ENCODE measurements at regions not wholly inside any gene's neighbourhood (a gene's known extent, or its start where the extent isn't known, plus 50 kb on each side); places are given as distances from the start of the nearest gene placed in this dataset.

- no peaks in the 10 kb centered on the region for H3K27me3 ChIP-seq
- DNase-seq (no peak), ATAC-seq (ENCODE audit: low FRiP score in 2 of 2) (no peak)
- WGBS, 2 donors: 81 to 84% methylated on average over 5 of the region's 5 CpGs
- TF ChIP-seq POLR2AphosphoS5 (IDR thresholded peaks at IDR 0.05) (no peak), POLR2A (IDR thresholded peaks at IDR 0.05) (no peak), CTCF (IDR thresholded peaks at IDR 0.05) (no peak), EP300 (IDR thresholded peaks at IDR 0.05) (no peak)
- H3K4me1 ChIP-seq: no peaks in the 10 kb centered on the region
- H3K9me3 ChIP-seq: no peaks in the 10 kb centered on the region
- no peaks in the 10 kb centered on the region for H3K36me3 ChIP-seq
- H3K4me3 ChIP-seq: no peak overlapping the region
- H3K27ac ChIP-seq: no peak overlapping the region
Measured at GRCh38 chr1:87786861-87787545, 458.3 kb downstream of the LMO4 start.

GRCh38 chr1:87787551-87787950, 458.9 kb downstream of the LMO4 start:
- no peak for ATAC-seq (ENCODE audit: low FRiP score in 2 of 2)
- WGBS, 2 donors: 35 to 49% methylated on average over 2 to 3 of the region's 3 CpGs
- Histone ChIP-seq H3K4me1 (no peaks in the 10 kb centered on the region), H3K4me3 (no peak overlapping the region), H3K27ac (no peak overlapping the region), H3K27me3 (no peaks in the 10 kb centered on the region), H3K36me3 (no peaks in the 10 kb centered on the region), H3K9me3 (no peaks in the 10 kb centered on the region)
- TF ChIP-seq EP300 (IDR thresholded peaks at IDR 0.05): no peak
- TF ChIP-seq CTCF (IDR thresholded peaks at IDR 0.05): no peak
- TF ChIP-seq POLR2A (IDR thresholded peaks at IDR 0.05): no peak
- TF ChIP-seq POLR2AphosphoS5 (IDR thresholded peaks at IDR 0.05): no peak
- DNase-seq: no peak

- Histone ChIP-seq H3K9me3 (no peaks in the 10 kb centered on the region), H3K36me3 (no peaks in the 10 kb centered on the region), H3K4me1 (peaks cover 0 to 4% (median 0%) of the 10 kb centered on the region in 4 donors), H3K27me3 (no peaks in the 10 kb centered on the region), H3K27ac (no peak overlapping the region), H3K4me3 (no peak overlapping the region)
- WGBS, 2 donors: 75 to 83% methylated on average over 2 of the region's 2 CpGs
- ATAC-seq (ENCODE audit: low FRiP score in 2 of 2): no peak
- no peak for DNase-seq
- no peak for TF ChIP-seq EP300 (IDR thresholded peaks at IDR 0.05)
Measured at GRCh38 chr1:87790756-87791155, 462.1 kb downstream of the LMO4 start.

- ATAC-seq (ENCODE audit: low FRiP score in 2 of 2): no peak
- no peaks in the 10 kb centered on the region for H3K9me3 ChIP-seq
- peaks cover 0 to 8% (median 0%) of the 10 kb centered on the region in 4 donors for H3K4me1 ChIP-seq
- TF ChIP-seq CTCF (IDR thresholded peaks at IDR 0.05) (no peak), POLR2AphosphoS5 (IDR thresholded peaks at IDR 0.05) (no peak), EP300 (IDR thresholded peaks at IDR 0.05) (no peak)
- H3K27ac ChIP-seq: no peak overlapping the region
- 68 to 74% methylated on average over 3 of the region's 3 CpGs for WGBS, 2 donors
- H3K27me3 ChIP-seq: no peaks in the 10 kb centered on the region
- H3K4me3 ChIP-seq: no peak overlapping the region
- H3K36me3 ChIP-seq: no peaks in the 10 kb centered on the region
- DNase-seq: no peak
Measured at GRCh38 chr1:87791931-87792740, 463.5 kb downstream of the LMO4 start.

- Histone ChIP-seq H3K4me3 (no peak overlapping the region), H3K9me3 (no peaks in the 10 kb centered on the region), H3K27me3 (no peaks in the 10 kb centered on the region), H3K4me1 (peaks cover 0 to 8% (median 0%) of the 10 kb centered on the region in 4 donors), H3K27ac (no peak overlapping the region), H3K36me3 (no peaks in the 10 kb centered on the region)
- WGBS, 2 donors: 75 to 83% methylated on average over 7 to 8 of the region's 8 CpGs
- no peak for TF ChIP-seq POLR2A (IDR thresholded peaks at IDR 0.05)
- TF ChIP-seq EP300 (IDR thresholded peaks at IDR 0.05): no peak
- TF ChIP-seq CTCF (IDR thresholded peaks at IDR 0.05): no peak
- no peak for TF ChIP-seq POLR2AphosphoS5 (IDR thresholded peaks at IDR 0.05)
- DNase-seq: no peak
- no peak for ATAC-seq (ENCODE audit: low FRiP score in 2 of 2)
Measured at GRCh38 chr1:87794788-87795614, 466.3 kb downstream of the LMO4 start.
